Activated T-helper 2 cell treated with anti-CD3 and anti-CD28 coated beads, Interferon-gamma antibody, Interleukin-2, Interleukin-4, amounts not matched to agents 10 μg/mL and 5 μg/mL and 100 μg/mL, durations not matched to agents 14 hours and 24 hours and 36 hours (primary cell): ENCODE measurements at regions not wholly inside any gene's neighbourhood (a gene's known extent, or its start where the extent isn't known, plus 50 kb on each side); places are given as distances from the start of the nearest gene placed in this dataset.

Experiments
- DNase-seq: peaks from one replicate; pipeline ENCODE4 v3.0.0; 2021; ENCODE audit warnings: low spot score
- H3K27ac Mint-ChIP-seq: one replicate; pipeline ENCODE4 v1.8.0; 2021; ENCODE audit warnings: mixed read lengths
- H3K27me3 Mint-ChIP-seq: one replicate; pipeline ENCODE4 v1.8.0; 2021; ENCODE audit warnings: low read depth, mixed read lengths
- H3K36me3 Mint-ChIP-seq: one replicate; pipeline ENCODE4 v1.8.0; 2021; ENCODE audit warnings: low read depth, mixed read lengths
- H3K4me1 Mint-ChIP-seq: one replicate; pipeline ENCODE4 v1.8.0; 2021; ENCODE audit warnings: low read depth, mixed read lengths
- H3K4me3 Mint-ChIP-seq: one replicate; pipeline ENCODE4 v1.8.0; 2021; ENCODE audit warnings: low read depth, mild to moderate bottlenecking, moderate library complexity, mixed read lengths
- H3K9me3 Mint-ChIP-seq: one replicate; pipeline ENCODE4 v1.8.0; 2021; ENCODE audit warnings: mixed read lengths
- intact Hi-C: fragments of 100-400 bp; cut with micrococcal nuclease; formaldehyde crosslinking; loops from one replicate; pipeline ENCODE4 v1.15.1; 2023

GRCh38 chr13:43990021-43990420, 110.3 kb downstream of the LACC1 start:
- no peak overlapping the region for H3K4me3 Mint-ChIP-seq
- no peaks in the 10 kb centered on the region for H3K27me3 Mint-ChIP-seq
- no peak overlapping the region for H3K27ac Mint-ChIP-seq
- no peaks in the 10 kb centered on the region for H3K9me3 Mint-ChIP-seq
- DNase-seq: no peak
- H3K4me1 Mint-ChIP-seq: no peaks in the 10 kb centered on the region
- H3K36me3 Mint-ChIP-seq: no peaks in the 10 kb centered on the region
- intact Hi-C loops: no loop called here

- Mint-ChIP-seq H3K4me1 (no peaks in the 10 kb centered on the region), H3K4me3 (no peak overlapping the region), H3K27ac (no peak overlapping the region), H3K36me3 (no peaks in the 10 kb centered on the region), H3K9me3 (no peaks in the 10 kb centered on the region), H3K27me3 (no peaks in the 10 kb centered on the region)
- DNase-seq: no peak
- intact Hi-C loops: no loop called here
Measured at GRCh38 chr13:43990829-43991228, 111.1 kb downstream of the LACC1 start.

GRCh38 chr13:43991773-43992201, 112.1 kb downstream of the LACC1 start:
- intact Hi-C loops: no loop called here
- Mint-ChIP-seq H3K9me3 (no peaks in the 10 kb centered on the region), H3K4me3 (no peak overlapping the region), H3K4me1 (no peaks in the 10 kb centered on the region), H3K36me3 (no peaks in the 10 kb centered on the region), H3K27me3 (no peaks in the 10 kb centered on the region), H3K27ac (no peak overlapping the region)
- no peak for DNase-seq

GRCh38 chr13:43992211-43992610, 112.5 kb downstream of the LACC1 start:
- no peaks in the 10 kb centered on the region for H3K36me3 Mint-ChIP-seq
- intact Hi-C loops: no loop called here
- H3K27ac Mint-ChIP-seq: no peak overlapping the region
- H3K4me3 Mint-ChIP-seq: no peak overlapping the region
- no peaks in the 10 kb centered on the region for H3K4me1 Mint-ChIP-seq
- no peaks in the 10 kb centered on the region for H3K9me3 Mint-ChIP-seq
- DNase-seq: no peak
- no peaks in the 10 kb centered on the region for H3K27me3 Mint-ChIP-seq

GRCh38 chr13:43994999-43995859, 115.5 kb downstream of the LACC1 start:
- Mint-ChIP-seq H3K27me3 (no peaks in the 10 kb centered on the region), H3K36me3 (no peaks in the 10 kb centered on the region), H3K9me3 (no peaks in the 10 kb centered on the region), H3K4me1 (no peaks in the 10 kb centered on the region), H3K27ac (no peak overlapping the region), H3K4me3 (no peak overlapping the region)
- intact Hi-C loops: no loop called here
- no peak for DNase-seq

GRCh38 chr13:43996221-43996620, 116.5 kb downstream of the LACC1 start:
- intact Hi-C loops: no loop called here
- Mint-ChIP-seq H3K4me3 (no peak overlapping the region), H3K36me3 (no peaks in the 10 kb centered on the region), H3K27ac (no peak overlapping the region), H3K4me1 (no peaks in the 10 kb centered on the region), H3K27me3 (no peaks in the 10 kb centered on the region), H3K9me3 (no peaks in the 10 kb centered on the region)
- no peak for DNase-seq

GRCh38 chr13:44003481-44003880, 123.8 kb downstream of the LACC1 start:
- Mint-ChIP-seq H3K9me3 (no peaks in the 10 kb centered on the region), H3K27ac (no peak overlapping the region)
- intact Hi-C loops: no loop called here

GRCh38 chr13:44004878-44005277, 125.2 kb downstream of the LACC1 start:
- Mint-ChIP-seq H3K27ac (no peak overlapping the region), H3K9me3 (no peaks in the 10 kb centered on the region), H3K27me3 (peaks cover 5% of the 10 kb centered on the region), H3K4me3 (no peak overlapping the region), H3K4me1 (no peaks in the 10 kb centered on the region), H3K36me3 (no peaks in the 10 kb centered on the region)
- intact Hi-C loops: no loop called here
- no peak for DNase-seq

More at GRCh38 chr13:44003481-44003880, 123.8 kb downstream of the LACC1 start:
- no peaks in the 10 kb centered on the region for H3K4me1 Mint-ChIP-seq
- peaks cover 3% of the 10 kb centered on the region for H3K27me3 Mint-ChIP-seq
- H3K4me3 Mint-ChIP-seq: no peak overlapping the region
- H3K36me3 Mint-ChIP-seq: no peaks in the 10 kb centered on the region
- DNase-seq: no peak

GRCh38 chr13:44007451-44007850, 127.7 kb downstream of the LACC1 start:
- Mint-ChIP-seq H3K27ac (no peak overlapping the region), H3K4me3 (no peak overlapping the region), H3K27me3 (peaks cover 6% of the 10 kb centered on the region), H3K9me3 (no peaks in the 10 kb centered on the region), H3K36me3 (no peaks in the 10 kb centered on the region), H3K4me1 (no peaks in the 10 kb centered on the region)
- no peak for DNase-seq
- intact Hi-C loops: no loop called here

- no peaks in the 10 kb centered on the region for H3K9me3 Mint-ChIP-seq
- peaks cover 7% of the 10 kb centered on the region for H3K27me3 Mint-ChIP-seq
- H3K27ac Mint-ChIP-seq: no peak overlapping the region
- H3K4me1 Mint-ChIP-seq: no peaks in the 10 kb centered on the region
- H3K36me3 Mint-ChIP-seq: no peaks in the 10 kb centered on the region
- intact Hi-C loops: no loop called here
- no peak overlapping the region for H3K4me3 Mint-ChIP-seq
- no peak for DNase-seq
Measured at GRCh38 chr13:44011036-44011435, 131.3 kb downstream of the LACC1 start.

GRCh38 chr13:44012910-44013757, 133.4 kb downstream of the LACC1 start:
- Mint-ChIP-seq H3K4me3 (no peak overlapping the region), H3K4me1 (peaks cover 4% of the 10 kb centered on the region), H3K27me3 (peaks cover 7% of the 10 kb centered on the region), H3K27ac (no peak overlapping the region), H3K9me3 (no peaks in the 10 kb centered on the region), H3K36me3 (no peaks in the 10 kb centered on the region)
- no peak for DNase-seq
- intact Hi-C loops: no loop called here

GRCh38 chr13:44013758-44014291, 134.1 kb downstream of the LACC1 start:
- peaks cover 11% of the 10 kb centered on the region for H3K27me3 Mint-ChIP-seq
- no peaks in the 10 kb centered on the region for H3K9me3 Mint-ChIP-seq
- no peak overlapping the region for H3K27ac Mint-ChIP-seq
- H3K4me3 Mint-ChIP-seq: no peak overlapping the region
- no peak for DNase-seq
- no peaks in the 10 kb centered on the region for H3K36me3 Mint-ChIP-seq
- intact Hi-C loops: no loop called here
- H3K4me1 Mint-ChIP-seq: peaks cover 4% of the 10 kb centered on the region

GRCh38 chr13:44014501-44014900, 134.8 kb downstream of the LACC1 start:
- intact Hi-C loops: no loop called here
- no peaks in the 10 kb centered on the region for H3K9me3 Mint-ChIP-seq

More at GRCh38 chr13:44014501-44014900, 134.8 kb downstream of the LACC1 start:
- Mint-ChIP-seq H3K4me3 (no peak overlapping the region), H3K27me3 (peaks cover 9% of the 10 kb centered on the region), H3K36me3 (no peaks in the 10 kb centered on the region), H3K27ac (no peak overlapping the region), H3K4me1 (peaks cover 4% of the 10 kb centered on the region)
- no peak for DNase-seq
